Neural progenitor cell (in vitro differentiated cells): ENCODE measurements at regions not wholly inside any gene's neighbourhood (a gene's known extent, or its start where the extent isn't known, plus 50 kb on each side); places are given as distances from the start of the nearest gene placed in this dataset.

ENCODE experiments used
- DNase-seq: peaks from one replicate; pipeline ENCODE4 v3.0.0-alpha.2; 2016; ENCODE audit warnings: low spot score
- H2AFZ ChIP-seq: fragments of 200-600 bp; sonication (generic); replicated peaks from 2 replicates; pipeline ENCODE4 v1.6.1; 2016; ENCODE audit warnings: antibody characterized with exemption
- H3F3A ChIP-seq: fragments of 200-600 bp; sonication (generic); 2 replicates; pipeline ENCODE4 v1.6.1; 2016; ENCODE audit warnings: antibody characterized with exemption, low read depth
- H3K27ac ChIP-seq: fragments of 200-600 bp; sonication (generic); 2 replicates; pipeline ENCODE4 v1.5.1; 2016; ENCODE audit warnings: mild to moderate bottlenecking
- H3K27me3 ChIP-seq: fragments of 200-600 bp; sonication (generic); 2 replicates; pipeline ENCODE4 v1.6.1; 2016; ENCODE audit warnings: mild to moderate bottlenecking, moderate library complexity
- H3K36me3 ChIP-seq: fragments of 200-600 bp; sonication (generic); 2 replicates; pipeline ENCODE4 v1.5.1; 2016
- H3K4me1 ChIP-seq: fragments of 200-600 bp; sonication (generic); 2 replicates; pipeline ENCODE4 v1.6.1; 2016; ENCODE audit warnings: mixed run types
- H3K4me2 ChIP-seq: fragments of 200-600 bp; sonication (generic); 2 replicates; pipeline ENCODE4 v1.6.1; 2016
- H3K4me3 ChIP-seq: fragments of 200-600 bp; sonication (generic); 2 replicates; pipeline ENCODE4 v1.5.1; 2016
- H3K79me2 ChIP-seq: fragments of 200-600 bp; sonication (generic); 2 replicates; pipeline ENCODE4 v1.6.1; 2016; ENCODE audit warnings: low read depth
- H3K9ac ChIP-seq: fragments of 200-600 bp; sonication (generic); 2 replicates; pipeline ENCODE4 v1.6.1; 2016
- H3K9me3 ChIP-seq: fragments of 200-600 bp; sonication (generic); 2 replicates; pipeline ENCODE4 v1.5.1; 2016; ENCODE audit warnings: low read depth
- H4K20me1 ChIP-seq: fragments of 200-600 bp; sonication (generic); 2 replicates; pipeline ENCODE4 v1.6.1; 2016; ENCODE audit warnings: low read depth
- H3K27ac Mint-ChIP-seq: 3 replicates; pipeline ENCODE4 v1.8.0; 2021; ENCODE audit warnings: mixed read lengths
- H3K27me3 Mint-ChIP-seq: 2 replicates; pipeline ENCODE4 v1.8.0; 2022; ENCODE audit warnings: low read depth, mild to moderate bottlenecking, inconsistent platforms, moderate library complexity, mixed read lengths; ENCODE audit not compliant: insufficient read depth
- H3K36me3 Mint-ChIP-seq: 3 replicates; pipeline ENCODE4 v1.8.0; 2021; ENCODE audit warnings: mixed read lengths
- H3K4me1 Mint-ChIP-seq: 3 replicates; pipeline ENCODE4 v1.8.0; 2021; ENCODE audit warnings: mixed read lengths
- H3K4me3 Mint-ChIP-seq: 3 replicates; pipeline ENCODE4 v1.8.0; 2021; ENCODE audit warnings: mild to moderate bottlenecking, moderate library complexity, mixed read lengths
- H3K9me3 Mint-ChIP-seq: 3 replicates; pipeline ENCODE4 v1.8.0; 2020; ENCODE audit warnings: mixed read lengths
- CTCF ChIP-seq: fragments of 200-600 bp; sonication (generic); IDR thresholded peaks from 2 replicates; pipeline ENCODE4 v1.5.1; 2017; ENCODE audit warnings: antibody characterized with exemption, mild to moderate bottlenecking
- EZH2 ChIP-seq: fragments of 200-600 bp; sonication (generic); IDR thresholded peaks from 2 replicates; pipeline ENCODE4 v1.6.1; 2017; ENCODE audit warnings: antibody characterized with exemption, mild to moderate bottlenecking, moderate library complexity
- EZH2phosphoT487 ChIP-seq: fragments of 200-600 bp; sonication (generic); IDR thresholded peaks from 2 replicates; pipeline ENCODE4 v1.6.1; 2017; ENCODE audit warnings: antibody characterized with exemption

- H3K27me3 Mint-ChIP-seq, result peaks cover 5% of the 10 kb centered on the region
- no peaks in the 10 kb centered on the region for H3K36me3 Mint-ChIP-seq
- DNase-seq, result peak; percentile 93
- Histone ChIP-seq H3K9me3 (no peaks in the 10 kb centered on the region), H2AFZ (peak overlapping the region; percentile 82), H3K4me2 (no peak overlapping the region), H4K20me1 (no peaks in the 10 kb centered on the region), H3K36me3 (no peaks in the 10 kb centered on the region), H3K79me2 (no peaks in the 10 kb centered on the region), H3K4me3 (no peak overlapping the region), H3K9ac (no peak overlapping the region), H3K27me3 (peaks cover 12% of the 10 kb centered on the region), H3F3A (no peaks in the 10 kb centered on the region), H3K27ac (no peak overlapping the region), H3K4me1 (peaks cover under 1% of the 10 kb centered on the region)
- no peak overlapping the region for H3K27ac Mint-ChIP-seq
- no peak overlapping the region for H3K4me3 Mint-ChIP-seq
- TF ChIP-seq EZH2, result no peak
- TF ChIP-seq CTCF, result peak; percentile 100
- TF ChIP-seq EZH2phosphoT487, result no peak
- H3K4me1 Mint-ChIP-seq, result peaks cover 6% of the 10 kb centered on the region
- no peaks in the 10 kb centered on the region for H3K9me3 Mint-ChIP-seq
Measured at GRCh38 chr1:181424786-181425403, 58.4 kb upstream of the CACNA1E start.

GRCh38 chr1:181425566-181425965, 57.8 kb upstream of the CACNA1E start:
- H3K4me1 Mint-ChIP-seq, result peaks cover 6% of the 10 kb centered on the region
- no peak overlapping the region for H3K4me3 Mint-ChIP-seq
- Histone ChIP-seq H3K4me2 (no peak overlapping the region), H4K20me1 (no peaks in the 10 kb centered on the region), H3K4me1 (peaks cover 7% of the 10 kb centered on the region), H3K27me3 (peaks cover 12% of the 10 kb centered on the region), H3F3A (no peaks in the 10 kb centered on the region), H3K27ac (no peak overlapping the region), H3K9ac (no peak overlapping the region), H3K79me2 (no peaks in the 10 kb centered on the region), H3K4me3 (no peak overlapping the region), H3K9me3 (no peaks in the 10 kb centered on the region), H2AFZ (no peak overlapping the region), H3K36me3 (no peaks in the 10 kb centered on the region)
- H3K27me3 Mint-ChIP-seq, result peaks cover 5% of the 10 kb centered on the region
- DNase-seq, result no peak
- no peaks in the 10 kb centered on the region for H3K36me3 Mint-ChIP-seq
- H3K9me3 Mint-ChIP-seq, result no peaks in the 10 kb centered on the region
- TF ChIP-seq EZH2 (no peak), EZH2phosphoT487 (no peak), CTCF (no peak)
- no peak overlapping the region for H3K27ac Mint-ChIP-seq

GRCh38 chr1:181429462-181429861, 53.9 kb upstream of the CACNA1E start:
- Histone ChIP-seq H3K27ac (no peak overlapping the region), H3K36me3 (no peaks in the 10 kb centered on the region), H3K4me1 (peaks cover 14% of the 10 kb centered on the region), H2AFZ (peak overlapping the region; percentile 95), H3K4me2 (no peak overlapping the region), H4K20me1 (no peaks in the 10 kb centered on the region), H3K9me3 (no peaks in the 10 kb centered on the region), H3K79me2 (no peaks in the 10 kb centered on the region), H3F3A (no peaks in the 10 kb centered on the region), H3K9ac (no peak overlapping the region), H3K4me3 (no peak overlapping the region), H3K27me3 (peaks cover 12% of the 10 kb centered on the region)
- peaks cover 5% of the 10 kb centered on the region for H3K27me3 Mint-ChIP-seq
- no peaks in the 10 kb centered on the region for H3K36me3 Mint-ChIP-seq
- H3K4me3 Mint-ChIP-seq, result no peak overlapping the region
- no peak for DNase-seq
- H3K27ac Mint-ChIP-seq, result no peak overlapping the region
- TF ChIP-seq EZH2phosphoT487 (no peak), EZH2 (no peak), CTCF (no peak)
- peaks cover 6% of the 10 kb centered on the region for H3K4me1 Mint-ChIP-seq
- H3K9me3 Mint-ChIP-seq, result no peaks in the 10 kb centered on the region
